Mesenchymal stem cell (in vitro differentiated cells and primary cell): ENCODE measurements at regions not wholly inside any gene's neighbourhood (a gene's known extent, or its start where the extent isn't known, plus 50 kb on each side); places are given as distances from the start of the nearest gene placed in this dataset.

Source experiments
- DNase-seq: peaks from one replicate; pipeline ENCODE4 v3.0.0-alpha.2; 2013
- H2AFZ ChIP-seq: one replicate; pipeline ENCODE4 v1.6.1; 2013; ENCODE audit warnings: low read depth, mild to moderate bottlenecking, control low read depth, inconsistent platforms, low read length, moderate library complexity
- H2AK5ac ChIP-seq: 2 replicates; pipeline ENCODE4 v1.6.1; 2013; ENCODE audit warnings: low read length, moderate library complexity, mild to moderate bottlenecking, inconsistent platforms; ENCODE audit not compliant: severe bottlenecking
- H2BK120ac ChIP-seq: one replicate; pipeline ENCODE4 v1.6.1; 2013; ENCODE audit warnings: low read depth, mild to moderate bottlenecking, inconsistent platforms, low read length, moderate library complexity
- H2BK12ac ChIP-seq, 2 experiments: one replicate each; pipeline ENCODE4 v1.6.1; 2013; ENCODE audit warnings: inconsistent platforms in 2 of 2, low read length in 2 of 2, mild to moderate bottlenecking in 2 of 2, moderate library complexity in 2 of 2, control low read depth in 1 of 2
- H2BK15ac ChIP-seq: one replicate; pipeline ENCODE4 v1.6.1; 2013; ENCODE audit warnings: mild to moderate bottlenecking, low read depth, inconsistent platforms; ENCODE audit not compliant: poor library complexity, severe bottlenecking
- H2BK5ac ChIP-seq: 2 replicates; pipeline ENCODE4 v1.6.1; 2013; ENCODE audit warnings: low read depth, mild to moderate bottlenecking, low read length, control low read depth, inconsistent platforms; ENCODE audit not compliant: poor library complexity, severe bottlenecking
- H3K14ac ChIP-seq, 2 experiments: one replicate each; pipeline ENCODE4 v1.6.1; 2013; ENCODE audit warnings: inconsistent platforms in 2 of 2, low read length in 2 of 2, control low read depth in 1 of 2, mild to moderate bottlenecking in 1 of 2, moderate library complexity in 1 of 2
- H3K18ac ChIP-seq, 2 experiments: one replicate each; pipeline ENCODE4 v1.6.1; 2013; ENCODE audit warnings: inconsistent platforms in 2 of 2, low read length in 2 of 2, control low read depth in 1 of 2, low read depth in 1 of 2, mild to moderate bottlenecking in 1 of 2
- H3K23ac ChIP-seq, 2 experiments: one replicate each; pipeline ENCODE4 v1.6.1; 2013; ENCODE audit warnings: inconsistent platforms in 2 of 2, low read length in 2 of 2, mild to moderate bottlenecking in 2 of 2, moderate library complexity in 2 of 2, control low read depth in 1 of 2
- H3K27ac ChIP-seq: 2 replicates; pipeline ENCODE4 v1.5.1; 2013; ENCODE audit warnings: mild to moderate bottlenecking, moderate library complexity, low read length, control low read depth, inconsistent platforms; ENCODE audit not compliant: poor library complexity, severe bottlenecking
- H3K27me3 ChIP-seq, 2 experiments: 2 replicates each; pipeline versions ENCODE4 v1.6.1 to v1.7.0; 2013; ENCODE audit warnings: low read length in 2 of 2, mild to moderate bottlenecking in 2 of 2, moderate library complexity in 2 of 2, control low read depth in 1 of 2, inconsistent platforms in 1 of 2; ENCODE audit not compliant: control insufficient read depth in 1 of 2, insufficient read depth in 1 of 2
- H3K36me3 ChIP-seq, 2 experiments: 2 replicates each; pipeline versions ENCODE4 v1.6.1 to v1.7.0; 2013; ENCODE audit warnings: low read length in 2 of 2, control low read depth in 1 of 2, inconsistent platforms in 1 of 2, low read depth in 1 of 2, mild to moderate bottlenecking in 1 of 2; ENCODE audit not compliant: insufficient read depth in 2 of 2, control insufficient read depth in 1 of 2
- H3K4ac ChIP-seq, 2 experiments: one replicate each; pipeline ENCODE4 v1.6.1; 2013; ENCODE audit warnings: inconsistent platforms in 2 of 2, low read length in 2 of 2, mild to moderate bottlenecking in 2 of 2, moderate library complexity in 2 of 2, control low read depth in 1 of 2, low read depth in 1 of 2
- H3K4me1 ChIP-seq: 2 replicates; pipeline ENCODE4 v1.6.1; 2013; ENCODE audit warnings: low read depth, low read length, control low read depth; ENCODE audit not compliant: control insufficient read depth, insufficient read depth
- H3K4me2 ChIP-seq: 2 replicates; pipeline ENCODE4 v1.6.1; 2013; ENCODE audit warnings: low read length, mild to moderate bottlenecking, inconsistent platforms; ENCODE audit not compliant: poor library complexity, severe bottlenecking
- H3K4me3 ChIP-seq, 2 experiments: 2 replicates each; pipeline versions ENCODE4 v1.5.1 to v1.7.0; 2013; ENCODE audit warnings: low read length in 2 of 2, mild to moderate bottlenecking in 2 of 2, control low read depth in 1 of 2, low read depth in 1 of 2; ENCODE audit not compliant: insufficient read depth in 1 of 2
- H3K79me1 ChIP-seq: replicated peaks from 2 replicates; pipeline ENCODE4 v1.6.1; 2013; ENCODE audit warnings: mild to moderate bottlenecking, control low read depth, low read length, inconsistent platforms; ENCODE audit not compliant: poor library complexity, severe bottlenecking
- H3K9ac ChIP-seq: 2 replicates; pipeline ENCODE4 v1.7.0; 2013; ENCODE audit warnings: mild to moderate bottlenecking, low read length, moderate library complexity
- H3K9me3 ChIP-seq: 2 replicates; pipeline ENCODE4 v1.7.0; 2013; ENCODE audit warnings: mild to moderate bottlenecking, low read length; ENCODE audit not compliant: control insufficient read depth
- H4K8ac ChIP-seq: one replicate; pipeline ENCODE4 v1.6.1; 2013; ENCODE audit warnings: inconsistent platforms, mild to moderate bottlenecking, low read length, moderate library complexity
- H4K91ac ChIP-seq: one replicate; pipeline ENCODE4 v1.6.1; 2013; ENCODE audit warnings: mild to moderate bottlenecking, low read length, inconsistent platforms
- WGBS: methylation state at CpG from one replicate; pipeline ENCODE4 v1.1.7; 2013; ENCODE audit warnings: mixed read lengths; 5-methylcytosine and 5-hydroxymethylcytosine counted together

DNA sequence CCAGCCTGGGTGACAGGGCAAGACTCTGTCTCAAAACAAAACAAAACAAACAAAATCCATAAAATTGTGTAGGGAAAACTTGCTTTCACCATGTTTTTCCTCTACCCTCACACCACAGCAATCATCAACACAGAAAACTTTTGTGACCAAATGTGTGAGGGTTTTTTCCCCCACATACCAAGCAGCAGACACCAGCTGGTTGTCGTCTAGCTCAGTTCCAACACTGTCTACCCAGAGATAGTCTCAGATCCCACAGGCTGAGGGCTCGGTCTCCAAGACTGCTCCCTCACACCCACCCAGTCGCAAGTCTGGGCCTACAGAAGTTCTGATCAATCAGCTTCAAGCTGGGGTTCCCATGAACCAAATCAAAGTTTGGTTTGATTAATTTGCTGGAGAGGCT, 322.4 kb upstream of the MAGI2 start:
- no peak overlapping the region for H2AK5ac ChIP-seq
- no peak overlapping the region for H3K23ac ChIP-seq
- no peaks in the 10 kb centered on the region for H3K36me3 ChIP-seq
- 67% methylated on average over 2 of the region's 3 CpGs for WGBS
- H2AFZ ChIP-seq: no peak overlapping the region
- H3K4me1 ChIP-seq: no peaks in the 10 kb centered on the region
- H3K14ac ChIP-seq: peak overlapping the region in 1 of 2 experiments; percentile 35
- H2BK15ac ChIP-seq: peak overlapping the region; percentile 84
- H3K27ac ChIP-seq: no peak overlapping the region
- H3K27me3 ChIP-seq: no peaks in the 10 kb centered on the region
- no peak overlapping the region for H2BK120ac ChIP-seq
- H3K9me3 ChIP-seq: no peaks in the 10 kb centered on the region
- no peaks in the 10 kb centered on the region for H3K79me1 ChIP-seq
- H3K9ac ChIP-seq: no peak overlapping the region
- H3K18ac ChIP-seq: peak overlapping the region in 1 of 2 experiments; percentile 34
- H2BK5ac ChIP-seq: no peak overlapping the region
- no peak overlapping the region for H4K8ac ChIP-seq
- H4K91ac ChIP-seq: no peak overlapping the region
- peak overlapping the region in 1 of 2 experiments; percentile 62 for H3K4ac ChIP-seq
- H2BK12ac ChIP-seq: peak overlapping the region in 1 of 2 experiments; percentile 33
- DNase-seq: no peak
- H3K4me3 ChIP-seq: no peak overlapping the region
- H3K4me2 ChIP-seq: no peak overlapping the region

DNA sequence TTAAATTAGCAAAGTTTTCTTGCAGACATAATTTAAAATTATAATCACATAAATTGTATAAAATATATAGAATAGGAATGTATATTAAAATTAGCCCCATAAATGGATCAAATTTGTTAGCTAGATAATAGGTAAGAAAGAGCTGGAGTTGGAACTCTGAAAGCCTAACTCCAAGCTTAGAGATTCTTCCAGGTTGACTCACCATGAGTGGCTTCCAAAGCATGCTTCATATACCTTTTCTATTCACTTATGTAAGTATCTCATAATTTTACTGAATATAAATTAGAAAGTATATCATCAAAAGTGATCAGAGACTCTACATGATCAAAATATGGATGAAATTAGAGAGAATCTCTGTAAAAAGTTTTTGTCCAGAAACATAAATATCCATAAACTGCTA, 320.7 kb upstream of the MAGI2 start:
- H2BK5ac ChIP-seq: no peak overlapping the region
- no peak overlapping the region for H4K8ac ChIP-seq
- no peak overlapping the region for H4K91ac ChIP-seq
- no peak overlapping the region for H2BK15ac ChIP-seq
- no peak overlapping the region for H3K4ac ChIP-seq
- no peak overlapping the region for H3K4me2 ChIP-seq
- H2AFZ ChIP-seq: no peak overlapping the region
- no peak overlapping the region for H3K27ac ChIP-seq
- no peaks in the 10 kb centered on the region for H3K4me1 ChIP-seq
- H3K36me3 ChIP-seq: no peaks in the 10 kb centered on the region
- H2BK120ac ChIP-seq: no peak overlapping the region
- no peaks in the 10 kb centered on the region for H3K79me1 ChIP-seq
- no peaks in the 10 kb centered on the region for H3K27me3 ChIP-seq
- no peak overlapping the region for H3K14ac ChIP-seq
- no peak overlapping the region for H3K18ac ChIP-seq
- H3K9ac ChIP-seq: no peak overlapping the region
- no peak overlapping the region for H3K4me3 ChIP-seq
- no peak overlapping the region for H3K23ac ChIP-seq
- H2AK5ac ChIP-seq: no peak overlapping the region
- DNase-seq: no peak
- no peaks in the 10 kb centered on the region for H3K9me3 ChIP-seq
- H2BK12ac ChIP-seq: no peak overlapping the region

DNA sequence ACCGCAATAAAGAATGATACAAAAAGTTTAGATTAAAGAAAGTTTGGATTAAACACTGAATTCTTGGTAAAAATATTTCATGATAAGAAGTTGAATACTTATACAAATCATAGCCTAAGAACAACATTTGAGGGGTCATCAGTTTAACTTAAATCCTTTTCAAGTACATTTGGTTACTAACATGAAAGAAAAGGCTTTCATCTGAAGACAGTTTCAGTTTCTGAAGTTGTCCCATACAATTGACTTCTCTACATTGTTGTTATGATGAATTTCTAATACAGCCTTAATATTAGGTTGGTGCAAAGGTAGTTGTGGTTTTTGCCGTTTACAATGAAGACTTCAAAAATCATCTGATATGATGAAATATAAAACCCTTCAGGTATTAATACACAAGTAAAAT, 317.5 kb upstream of the MAGI2 start:
- Histone ChIP-seq H2AFZ (no peak overlapping the region), H3K9me3 (no peaks in the 10 kb centered on the region), H3K14ac (no peak overlapping the region), H3K79me1 (no peaks in the 10 kb centered on the region), H4K91ac (no peak overlapping the region), H3K23ac (no peak overlapping the region), H2BK15ac (no peak overlapping the region), H2BK5ac (no peak overlapping the region), H2AK5ac (no peak overlapping the region), H2BK120ac (no peak overlapping the region), H3K4me1 (no peaks in the 10 kb centered on the region), H2BK12ac (no peak overlapping the region), H3K9ac (no peak overlapping the region), H3K4me3 (no peak overlapping the region), H3K27ac (no peak overlapping the region), H3K18ac (no peak overlapping the region), H3K4me2 (no peak overlapping the region), H3K4ac (no peak overlapping the region), H4K8ac (no peak overlapping the region), H3K27me3 (no peaks in the 10 kb centered on the region), H3K36me3 (no peaks in the 10 kb centered on the region)
- WGBS: no CpG with 5 or more reads among the region's 2 CpGs
- no peak for DNase-seq

DNA sequence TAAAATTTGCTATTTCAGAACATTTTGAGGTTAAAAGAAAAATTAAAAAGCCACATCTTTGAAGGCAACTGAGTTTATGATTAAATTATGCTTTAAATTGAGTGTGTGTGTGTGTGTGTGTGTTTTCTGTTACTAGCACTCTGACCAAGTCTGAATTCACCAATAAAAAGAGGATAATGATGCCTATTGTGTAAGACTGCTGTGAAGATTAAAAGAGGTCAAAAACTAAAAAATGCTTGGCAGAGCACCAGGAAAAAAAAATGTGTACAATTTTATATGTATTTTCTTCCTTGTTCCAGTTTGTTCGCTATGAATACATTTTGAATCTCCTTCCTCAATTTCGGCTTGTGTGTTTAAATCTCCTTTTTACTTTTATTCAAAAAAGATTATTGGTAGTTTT, 316.6 kb upstream of the MAGI2 start:
- H3K27ac ChIP-seq: no peak overlapping the region
- H3K4ac ChIP-seq: no peak overlapping the region
- no peak overlapping the region for H3K9ac ChIP-seq
- WGBS: no CpG with 5 or more reads among the region's 2 CpGs
- no peaks in the 10 kb centered on the region for H3K9me3 ChIP-seq
- no peak overlapping the region for H3K4me2 ChIP-seq
- no peak overlapping the region for H2AFZ ChIP-seq
- DNase-seq: no peak
- H2BK12ac ChIP-seq: no peak overlapping the region
- H4K8ac ChIP-seq: no peak overlapping the region
- no peak overlapping the region for H3K14ac ChIP-seq
- H3K18ac ChIP-seq: no peak overlapping the region
- H3K79me1 ChIP-seq: no peaks in the 10 kb centered on the region
- H2AK5ac ChIP-seq: no peak overlapping the region
- no peaks in the 10 kb centered on the region for H3K27me3 ChIP-seq
- no peaks in the 10 kb centered on the region for H3K36me3 ChIP-seq
- H2BK120ac ChIP-seq: no peak overlapping the region
- H3K23ac ChIP-seq: no peak overlapping the region
- no peaks in the 10 kb centered on the region for H3K4me1 ChIP-seq
- no peak overlapping the region for H4K91ac ChIP-seq
- H3K4me3 ChIP-seq: no peak overlapping the region
- H2BK5ac ChIP-seq: no peak overlapping the region
- H2BK15ac ChIP-seq: no peak overlapping the region
